ENCODE measurements at regions not wholly inside any gene's neighbourhood (a gene's known extent, or its start where the extent isn't known, plus 50 kb on each side); places are given as distances from the start of the nearest gene placed in this dataset.
"Not testable (repeated sequence)": the region's sequence is repeated elsewhere in the genome, so short reads cannot be mapped to it uniquely, and the experiment has no call there.

DNA sequence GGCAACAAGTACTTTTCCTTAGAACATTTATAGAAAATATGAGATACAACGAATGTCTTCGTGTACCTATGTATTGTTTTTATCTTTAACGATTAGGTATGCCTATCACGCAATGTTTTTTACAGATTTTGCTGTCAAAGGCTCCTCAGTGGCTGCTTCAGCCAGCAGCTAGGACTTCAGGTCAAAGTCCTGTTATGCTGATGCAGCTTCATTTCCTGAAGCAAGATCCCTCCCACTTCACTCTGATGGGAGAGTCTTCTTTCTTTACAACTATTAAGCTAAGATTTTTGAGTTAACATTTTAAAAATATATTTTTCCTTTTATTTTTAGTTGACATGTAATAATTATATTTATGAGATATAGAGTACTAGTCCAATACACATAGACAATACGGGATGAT, 120.7 kb upstream of the POTEB2 start:
- TF ChIP-seq POLR2AphosphoS5, POLR2A (IDR thresholded peaks at IDR 0.05): not testable (repeated sequence)

Data from stomach (tissue), 4 donors.